Esophagus muscularis mucosa (tissue), 3 donors: ENCODE measurements at regions not wholly inside any gene's neighbourhood (a gene's known extent, or its start where the extent isn't known, plus 50 kb on each side); places are given as distances from the start of the nearest gene placed in this dataset.

ENCODE experiments used
- POLR2AphosphoS5 ChIP-seq, 2 donors: sonication (generic); formaldehyde crosslinking; IDR thresholded peaks; one replicate each; pipeline ENCODE4 v1.6.1; 2017; ENCODE audit warnings: antibody characterized with exemption in 2 of 2
- TF ChIP-seq, protein P1 (sequence below), 3 experiments: fragments of 200-600 bp in 2 of 3; fragments of 450-650 bp in 1 of 3; sonication (generic) in 2 of 3; IDR thresholded peaks; one replicate each; pipeline ENCODE4 v1.5.1; 2017 to 2019; ENCODE audit warnings: antibody characterized with exemption in 3 of 3, mild to moderate bottlenecking in 2 of 3, moderate library complexity in 1 of 3

DNA sequence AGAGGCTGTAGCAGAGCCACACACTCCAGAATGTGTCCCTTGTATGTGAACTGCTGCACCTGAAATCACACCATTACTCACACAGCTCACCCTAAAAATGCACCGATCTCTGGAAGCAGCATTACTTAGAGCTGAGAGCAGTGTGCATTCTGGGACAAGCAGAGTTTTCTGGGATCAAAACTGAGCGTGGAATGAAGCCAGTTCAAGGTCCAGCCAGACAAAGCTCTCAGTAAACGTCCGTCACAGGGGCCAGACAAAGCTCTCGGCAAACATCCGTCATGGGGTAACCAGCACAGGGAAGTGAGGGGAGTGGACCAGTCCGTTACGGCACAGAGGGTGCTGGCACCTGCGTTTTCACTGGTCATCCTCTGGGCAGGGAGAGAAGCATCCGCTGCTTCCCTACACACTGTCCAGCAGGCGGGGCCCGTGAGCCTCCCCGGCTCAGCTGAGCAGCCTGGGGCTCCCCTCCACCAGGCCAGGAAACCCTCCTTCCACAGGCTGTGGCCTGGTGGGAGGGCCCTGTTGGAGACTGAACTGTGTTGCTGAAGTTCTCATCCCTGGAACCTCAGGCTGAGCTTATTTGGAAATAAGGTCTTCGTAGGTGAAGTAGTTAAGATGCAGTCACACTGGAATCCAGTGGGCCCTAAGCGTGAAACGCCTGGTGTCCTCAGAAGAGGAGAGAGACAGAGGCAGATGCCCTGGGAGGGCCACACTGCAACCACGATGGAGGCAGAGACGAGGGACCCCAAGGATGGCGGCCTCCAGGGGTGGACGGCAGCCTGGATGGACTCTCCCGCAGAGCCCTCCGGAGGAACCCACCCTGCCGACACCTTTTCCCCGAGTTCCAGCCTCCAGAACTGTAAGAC, 883.9 kb downstream of the BRD1 start:
- no peak for TF ChIP-seq POLR2AphosphoS5 (IDR thresholded peaks at IDR 0.05)
- TF ChIP-seq, protein P1, sequence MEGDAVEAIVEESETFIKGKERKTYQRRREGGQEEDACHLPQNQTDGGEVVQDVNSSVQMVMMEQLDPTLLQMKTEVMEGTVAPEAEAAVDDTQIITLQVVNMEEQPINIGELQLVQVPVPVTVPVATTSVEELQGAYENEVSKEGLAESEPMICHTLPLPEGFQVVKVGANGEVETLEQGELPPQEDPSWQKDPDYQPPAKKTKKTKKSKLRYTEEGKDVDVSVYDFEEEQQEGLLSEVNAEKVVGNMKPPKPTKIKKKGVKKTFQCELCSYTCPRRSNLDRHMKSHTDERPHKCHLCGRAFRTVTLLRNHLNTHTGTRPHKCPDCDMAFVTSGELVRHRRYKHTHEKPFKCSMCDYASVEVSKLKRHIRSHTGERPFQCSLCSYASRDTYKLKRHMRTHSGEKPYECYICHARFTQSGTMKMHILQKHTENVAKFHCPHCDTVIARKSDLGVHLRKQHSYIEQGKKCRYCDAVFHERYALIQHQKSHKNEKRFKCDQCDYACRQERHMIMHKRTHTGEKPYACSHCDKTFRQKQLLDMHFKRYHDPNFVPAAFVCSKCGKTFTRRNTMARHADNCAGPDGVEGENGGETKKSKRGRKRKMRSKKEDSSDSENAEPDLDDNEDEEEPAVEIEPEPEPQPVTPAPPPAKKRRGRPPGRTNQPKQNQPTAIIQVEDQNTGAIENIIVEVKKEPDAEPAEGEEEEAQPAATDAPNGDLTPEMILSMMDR (IDR thresholded peaks at IDR 0.05) = peak in 1 of 3 experiments; percentile 39
